ENCODE measurements at regions not wholly inside any gene's neighbourhood (a gene's known extent, or its start where the extent isn't known, plus 50 kb on each side); places are given as distances from the start of the nearest gene placed in this dataset.

GRCh38 chr3:105938101-105938500 lies 69.3 kb upstream of the CBLB start:
- H3K4me3 Mint-ChIP-seq (ENCODE audit: unreplicated experiment) = no peak overlapping the region
- H3K27me3 Mint-ChIP-seq (ENCODE audit: low read depth) = no peaks in the 10 kb centered on the region
- H3K4me1 Mint-ChIP-seq (ENCODE audit: low read depth) = peaks cover 24% of the 10 kb centered on the region
- no peak overlapping the region for H3K27ac Mint-ChIP-seq (ENCODE audit: unreplicated experiment)
- no peaks in the 10 kb centered on the region for H3K36me3 Mint-ChIP-seq (ENCODE audit: low read depth)
- peaks cover 3% of the 10 kb centered on the region for H3K9me3 Mint-ChIP-seq (ENCODE audit: low read depth)
- no peak for DNase-seq (ENCODE audit: low spot score)
- TF ChIP-seq, protein P1, sequence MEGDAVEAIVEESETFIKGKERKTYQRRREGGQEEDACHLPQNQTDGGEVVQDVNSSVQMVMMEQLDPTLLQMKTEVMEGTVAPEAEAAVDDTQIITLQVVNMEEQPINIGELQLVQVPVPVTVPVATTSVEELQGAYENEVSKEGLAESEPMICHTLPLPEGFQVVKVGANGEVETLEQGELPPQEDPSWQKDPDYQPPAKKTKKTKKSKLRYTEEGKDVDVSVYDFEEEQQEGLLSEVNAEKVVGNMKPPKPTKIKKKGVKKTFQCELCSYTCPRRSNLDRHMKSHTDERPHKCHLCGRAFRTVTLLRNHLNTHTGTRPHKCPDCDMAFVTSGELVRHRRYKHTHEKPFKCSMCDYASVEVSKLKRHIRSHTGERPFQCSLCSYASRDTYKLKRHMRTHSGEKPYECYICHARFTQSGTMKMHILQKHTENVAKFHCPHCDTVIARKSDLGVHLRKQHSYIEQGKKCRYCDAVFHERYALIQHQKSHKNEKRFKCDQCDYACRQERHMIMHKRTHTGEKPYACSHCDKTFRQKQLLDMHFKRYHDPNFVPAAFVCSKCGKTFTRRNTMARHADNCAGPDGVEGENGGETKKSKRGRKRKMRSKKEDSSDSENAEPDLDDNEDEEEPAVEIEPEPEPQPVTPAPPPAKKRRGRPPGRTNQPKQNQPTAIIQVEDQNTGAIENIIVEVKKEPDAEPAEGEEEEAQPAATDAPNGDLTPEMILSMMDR (IDR thresholded peaks at IDR 0.05) = no peak

GRCh38 chr3:105938806-105939205 lies 70.0 kb upstream of the CBLB start:
- peaks cover 22% of the 10 kb centered on the region for H3K4me1 Mint-ChIP-seq (ENCODE audit: low read depth)
- H3K27ac Mint-ChIP-seq (ENCODE audit: unreplicated experiment) = no peak overlapping the region
- TF ChIP-seq, protein P1 (IDR thresholded peaks at IDR 0.05) = no peak
- no peak for DNase-seq (ENCODE audit: low spot score)
- no peak overlapping the region for H3K4me3 Mint-ChIP-seq (ENCODE audit: unreplicated experiment)
- H3K36me3 Mint-ChIP-seq (ENCODE audit: low read depth) = no peaks in the 10 kb centered on the region
- H3K9me3 Mint-ChIP-seq (ENCODE audit: low read depth) = peaks cover 3% of the 10 kb centered on the region
- no peaks in the 10 kb centered on the region for H3K27me3 Mint-ChIP-seq (ENCODE audit: low read depth)

DNA sequence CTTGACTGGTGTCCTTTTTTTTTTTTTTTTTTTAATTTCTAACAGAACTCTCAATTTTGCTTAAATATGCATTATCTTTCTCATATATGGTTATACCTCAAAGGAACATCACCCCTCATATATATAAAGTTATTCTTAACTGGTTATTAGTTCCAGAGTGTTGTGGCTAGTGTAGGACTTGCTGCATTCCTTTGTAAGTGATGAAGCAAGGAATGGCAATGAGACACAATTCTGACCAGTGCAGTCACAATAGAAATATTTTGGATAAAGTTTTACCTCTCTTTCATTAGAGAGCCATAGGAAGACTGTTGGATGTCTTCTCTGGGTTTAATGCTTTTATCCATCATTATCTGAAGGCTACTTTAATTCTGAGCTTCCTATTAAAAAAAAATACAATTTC lies 75.5 kb upstream of the CBLB start:
- Mint-ChIP-seq H3K36me3 (ENCODE audit: low read depth) (no peaks in the 10 kb centered on the region), H3K27ac (ENCODE audit: unreplicated experiment) (peak overlapping the region; percentile 78), H3K4me3 (ENCODE audit: unreplicated experiment) (no peak overlapping the region), H3K9me3 (ENCODE audit: low read depth) (no peaks in the 10 kb centered on the region), H3K27me3 (ENCODE audit: low read depth) (no peaks in the 10 kb centered on the region), H3K4me1 (ENCODE audit: low read depth) (peaks cover 15% of the 10 kb centered on the region)
- DNase-seq (ENCODE audit: low spot score) = no peak
- TF ChIP-seq, protein P1 (IDR thresholded peaks at IDR 0.05) = no peak

- DNase-seq (ENCODE audit: low spot score) = no peak
- Mint-ChIP-seq H3K9me3 (ENCODE audit: low read depth) (no peaks in the 10 kb centered on the region), H3K27me3 (ENCODE audit: low read depth) (no peaks in the 10 kb centered on the region), H3K27ac (ENCODE audit: unreplicated experiment) (peak overlapping the region; percentile 78), H3K36me3 (ENCODE audit: low read depth) (no peaks in the 10 kb centered on the region), H3K4me1 (ENCODE audit: low read depth) (peaks cover 12% of the 10 kb centered on the region), H3K4me3 (ENCODE audit: unreplicated experiment) (no peak overlapping the region)
- TF ChIP-seq, protein P1 (IDR thresholded peaks at IDR 0.05) = no peak
These were observed 75.9 kb upstream of the CBLB start for GRCh38 chr3:105944721-105945120.

- Mint-ChIP-seq H3K36me3 (ENCODE audit: low read depth) (no peaks in the 10 kb centered on the region), H3K4me1 (ENCODE audit: low read depth) (peaks cover 12% of the 10 kb centered on the region), H3K9me3 (ENCODE audit: low read depth) (no peaks in the 10 kb centered on the region), H3K4me3 (ENCODE audit: unreplicated experiment) (no peak overlapping the region), H3K27me3 (ENCODE audit: low read depth) (no peaks in the 10 kb centered on the region), H3K27ac (ENCODE audit: unreplicated experiment) (no peak overlapping the region)
- DNase-seq (ENCODE audit: low spot score) = no peak
- TF ChIP-seq, protein P1 (IDR thresholded peaks at IDR 0.05) = no peak
These were observed 79.3 kb upstream of the CBLB start for GRCh38 chr3:105948101-105948500.

Data from chondrocyte (in vitro differentiated cells).